ENCODE measurements at regions not wholly inside any gene's neighbourhood (a gene's known extent, or its start where the extent isn't known, plus 50 kb on each side); places are given as distances from the start of the nearest gene placed in this dataset.

- TF ChIP-seq POLR2A (IDR thresholded peaks at IDR 0.05; ENCODE audit: low read length) (no peak), GATA1 (IDR thresholded peaks at IDR 0.05; ENCODE audit: low read depth, low read length) (no peak)
These were observed 425.2 kb downstream of the FOXO1 start for GRCh38 chr13:40241125-40241798.

All from erythroblast (primary cell).